HUDEP-2 (cell line): ENCODE measurements at regions not wholly inside any gene's neighbourhood (a gene's known extent, or its start where the extent isn't known, plus 50 kb on each side); places are given as distances from the start of the nearest gene placed in this dataset.

Experiments used
- DNase-seq, 76 experiments: peaks; one replicate each; lab custom pipeline; 2025; ENCODE audit not compliant: unreplicated experiment in 76 of 76; lab: John Stamatoyannopoulos, UW

DNA sequence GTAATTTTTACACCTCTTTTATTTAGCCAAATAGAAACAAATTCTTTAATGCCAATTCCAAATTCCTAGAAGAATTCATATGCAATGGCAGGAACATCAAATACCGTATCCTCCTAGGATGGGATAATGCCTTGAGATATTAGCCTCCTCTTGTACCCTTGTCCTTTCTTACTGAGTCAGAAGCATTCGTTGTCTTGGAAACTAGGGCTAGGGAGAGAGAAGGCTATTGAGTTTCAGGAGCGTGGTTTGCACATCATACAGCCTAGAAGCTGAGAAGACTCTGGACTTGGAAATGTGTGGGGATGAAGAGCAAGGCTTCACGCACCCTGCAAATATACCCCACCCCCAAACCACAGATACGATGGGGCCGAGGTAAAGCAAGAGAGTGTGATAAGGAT, 300.7 kb downstream of the SP3 start:
- DNase-seq: no peak

DNA sequence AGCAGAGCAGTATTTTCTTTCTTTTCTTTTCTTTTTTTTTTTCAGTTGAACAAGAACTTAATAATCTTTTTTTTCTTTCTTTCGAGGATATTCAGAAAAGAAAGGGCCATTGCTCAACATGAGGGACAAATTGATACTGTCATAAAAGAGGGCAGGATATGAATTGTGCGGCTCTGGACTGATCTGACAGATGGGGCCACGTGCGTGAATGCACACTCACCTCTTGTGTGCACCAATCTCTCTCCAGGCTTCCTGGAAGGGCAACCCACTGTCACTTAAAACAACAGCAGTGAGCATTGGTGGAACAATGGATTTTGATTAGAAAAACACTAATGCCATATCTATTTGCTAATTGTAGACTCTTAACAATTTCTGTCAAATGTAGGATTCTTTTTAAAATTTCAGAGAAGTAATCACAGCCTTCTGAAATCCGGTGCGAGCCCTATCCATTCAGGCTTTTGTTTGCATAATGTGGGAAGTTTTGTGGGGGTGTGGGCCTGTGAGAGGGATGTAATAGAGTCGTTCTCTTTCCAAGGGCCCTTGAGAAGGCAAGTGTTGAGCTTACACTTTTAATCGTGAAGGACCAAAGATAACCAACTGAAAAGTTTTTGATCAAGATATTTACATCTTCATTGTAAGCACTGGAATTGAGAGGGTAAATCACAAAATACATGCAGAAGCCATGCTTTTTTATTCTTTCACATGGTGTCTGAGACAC, 298.8 kb downstream of the SP3 start:
- DNase-seq: no peak

DNA sequence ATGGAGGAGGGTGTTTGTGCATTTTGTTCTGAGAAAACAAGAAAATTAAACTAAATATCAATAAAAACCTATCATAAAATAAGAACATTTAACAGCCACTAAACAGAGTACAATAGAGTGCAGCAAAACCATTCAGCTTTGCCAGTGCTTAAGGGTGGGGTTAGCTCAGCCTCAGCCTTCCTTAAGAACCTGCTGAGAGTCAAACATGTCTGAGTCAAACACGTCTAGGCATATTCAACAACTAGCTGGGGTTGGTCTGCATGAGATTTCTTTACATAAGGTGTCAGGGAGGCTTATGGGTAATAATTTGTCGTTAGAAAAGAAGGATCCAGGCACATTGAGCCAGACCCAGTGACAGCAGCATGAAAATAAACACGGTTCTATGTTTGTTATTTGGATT, 298.2 kb downstream of the SP3 start:
- DNase-seq: no peak

DNA sequence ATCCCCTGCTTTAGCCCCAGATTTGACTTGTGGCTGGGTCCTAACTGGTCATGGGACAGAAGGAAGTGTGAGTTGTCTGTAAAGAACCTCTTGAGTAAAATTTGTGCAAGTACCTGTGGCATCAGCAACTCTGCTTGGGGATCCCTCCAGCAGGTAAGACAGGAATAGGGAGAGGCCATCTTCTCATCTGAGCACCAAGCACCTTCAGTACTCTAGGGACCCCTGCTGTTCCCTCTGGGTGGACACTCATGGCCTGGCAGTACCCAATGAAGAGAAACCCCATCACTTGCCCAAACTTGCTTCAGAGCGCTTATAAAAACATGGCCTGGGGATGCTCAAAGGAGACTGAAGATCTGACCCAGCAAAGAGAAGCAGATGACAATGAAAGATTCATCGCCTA, 297.8 kb downstream of the SP3 start:
- no peak for DNase-seq

DNA sequence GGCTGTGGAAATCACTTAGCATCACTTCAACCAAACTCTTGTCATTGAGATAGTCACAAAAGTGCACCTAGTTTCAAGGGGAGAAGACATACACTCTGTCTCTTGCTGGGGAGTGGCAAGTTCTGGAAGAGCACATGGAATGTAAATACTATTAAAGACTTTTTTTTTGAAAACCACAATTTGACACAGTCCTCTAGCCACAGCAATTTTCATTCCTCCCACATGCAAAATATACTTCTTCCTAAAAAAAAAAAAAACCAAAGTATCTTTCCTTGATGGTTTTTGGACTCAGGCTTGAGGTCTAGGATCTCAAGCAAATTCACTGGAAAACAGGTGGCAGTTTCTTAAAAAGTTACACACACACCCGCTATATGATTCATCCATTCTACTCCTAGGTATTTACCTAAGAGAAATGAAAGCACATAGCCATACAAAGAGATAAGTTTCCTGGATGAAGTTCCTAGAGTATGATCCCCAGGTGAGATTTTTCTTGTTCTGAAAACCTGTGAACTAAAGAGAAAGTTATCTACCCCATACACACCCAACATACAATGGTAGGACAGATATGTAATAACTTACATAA, 295.8 kb downstream of the SP3 start:
- DNase-seq: no peak

DNA sequence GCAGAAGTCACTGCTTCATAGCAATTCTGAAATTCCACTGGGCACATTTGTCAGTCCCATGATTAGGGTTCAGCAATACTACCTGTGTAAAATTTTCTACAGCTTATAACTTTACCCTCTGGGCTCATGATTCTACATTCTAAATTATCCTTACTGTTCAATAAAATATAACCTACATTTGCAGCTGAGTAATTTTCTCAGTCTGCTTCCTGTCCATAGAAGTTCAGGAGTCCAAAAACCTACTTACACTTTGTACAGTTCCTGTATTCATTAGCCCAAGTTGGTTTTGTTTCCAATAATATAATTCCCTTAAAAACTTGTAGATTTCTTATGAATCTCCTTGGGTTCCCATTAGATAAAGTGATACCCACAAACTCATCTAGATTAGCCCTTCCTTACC, 295.3 kb downstream of the SP3 start:
- no peak for DNase-seq

DNA sequence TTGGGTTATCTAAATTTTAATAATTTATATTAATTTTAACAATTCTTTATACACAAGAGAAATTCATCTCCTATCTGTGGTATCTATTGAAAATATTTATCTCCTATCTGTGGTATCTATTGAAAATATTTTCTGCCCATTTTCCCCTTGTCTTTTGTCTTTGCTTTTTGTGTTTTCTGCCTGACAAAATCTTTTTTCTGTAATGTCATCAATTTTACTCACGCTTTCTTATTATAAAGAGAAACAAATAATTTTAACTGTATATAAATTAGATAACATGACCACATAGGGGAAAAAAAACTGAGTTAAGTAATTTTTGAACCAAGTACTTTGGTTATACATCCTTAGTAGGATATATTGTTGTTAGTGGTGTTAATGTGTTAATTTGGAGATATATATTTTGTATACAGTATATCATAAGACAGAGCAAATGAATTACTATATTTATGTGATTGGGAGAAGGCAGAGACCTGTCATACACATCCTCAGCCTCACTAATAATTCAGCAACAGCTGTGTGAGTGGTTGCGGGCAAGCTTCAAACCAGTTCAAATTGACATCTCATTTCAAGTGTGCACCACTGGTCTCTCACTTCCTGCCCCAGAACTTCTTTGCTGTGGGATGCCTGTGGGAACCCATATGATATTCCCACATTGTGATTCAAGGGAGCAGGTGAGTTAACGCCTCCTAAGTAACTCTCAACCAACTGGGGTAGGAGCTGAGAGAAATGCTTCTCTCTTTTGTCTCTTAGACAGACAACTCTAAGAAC, 292.4 kb downstream of the SP3 start:
- DNase-seq: no peak

DNA sequence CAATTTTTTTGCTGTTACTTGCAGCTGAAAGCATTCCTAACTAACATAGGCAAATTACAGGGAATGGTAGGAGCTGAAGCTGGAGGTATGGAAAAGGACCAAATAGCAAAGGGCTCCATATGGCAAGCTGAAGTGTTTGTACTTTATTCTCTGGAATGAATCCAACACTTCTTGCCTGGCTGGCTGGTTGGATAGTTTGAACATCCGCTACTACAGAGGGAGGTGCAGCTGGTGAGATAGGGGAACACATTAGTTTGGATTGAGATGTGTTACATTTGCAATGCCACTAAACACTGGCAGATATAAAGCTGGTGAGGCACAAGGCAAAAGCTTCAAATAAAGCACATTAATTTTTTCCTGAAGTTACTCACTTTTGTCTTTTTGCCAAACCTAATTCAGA, 291.5 kb downstream of the SP3 start:
- no peak for DNase-seq

DNA sequence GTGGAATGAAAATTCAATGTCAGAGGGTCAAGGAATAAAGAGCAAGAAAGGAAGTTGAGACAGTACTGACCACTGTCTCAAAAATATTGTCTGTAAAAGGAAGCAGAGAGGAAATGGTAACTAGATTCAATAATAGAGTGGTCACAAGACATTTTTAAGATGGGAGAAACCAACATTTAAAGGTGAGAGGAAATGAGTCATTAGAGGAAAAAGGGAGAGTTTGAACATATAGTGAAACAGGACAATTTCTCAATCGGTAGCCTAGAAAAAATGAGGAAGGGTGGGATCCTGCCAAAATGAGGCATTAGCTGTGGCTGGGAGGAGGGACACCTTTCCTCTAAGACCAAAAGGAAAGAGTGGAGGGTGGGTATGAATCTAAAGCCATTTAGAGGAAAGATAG, 288.5 kb downstream of the SP3 start:
- DNase-seq: no peak

DNA sequence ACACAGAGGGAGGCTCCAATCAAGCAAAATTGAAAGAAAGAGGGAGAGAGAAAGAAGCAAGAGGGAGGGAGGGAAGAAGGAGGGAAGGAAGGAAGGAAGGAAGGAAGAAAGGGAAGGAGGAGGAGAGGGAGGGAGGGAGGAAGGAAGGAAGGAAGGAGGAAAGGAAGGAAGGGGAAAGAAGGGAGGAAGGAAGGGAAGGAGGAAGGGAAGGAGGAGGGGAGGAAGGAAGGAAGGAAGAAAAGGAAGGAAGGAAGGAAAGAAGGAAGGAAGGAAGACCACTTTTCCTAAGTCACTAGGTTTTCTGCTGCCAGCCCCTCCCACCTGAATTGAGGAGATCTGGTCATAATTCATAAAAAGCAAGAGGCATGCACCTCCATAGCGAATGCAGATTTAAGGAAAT, 287.0 kb downstream of the SP3 start:
- no peak for DNase-seq

DNA sequence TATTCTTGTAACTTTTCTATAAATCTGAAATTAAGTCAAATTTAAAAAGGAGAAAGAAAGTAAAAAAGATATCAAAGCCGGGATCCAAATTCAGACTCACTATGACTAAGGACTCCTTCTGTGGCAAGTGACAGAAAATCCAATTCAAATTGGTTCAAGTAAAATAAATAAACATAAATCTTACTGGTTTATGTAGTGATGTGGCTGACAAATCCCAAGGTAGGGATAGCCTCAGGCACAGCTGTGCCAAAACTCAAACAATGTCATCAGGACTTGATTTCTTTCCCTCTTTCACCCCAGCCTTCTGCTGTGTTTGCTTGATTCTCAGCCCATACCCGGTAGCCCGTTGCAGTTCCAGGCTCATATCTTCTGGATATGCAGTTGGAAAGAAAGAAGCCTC, 284.6 kb downstream of the SP3 start:
- no peak for DNase-seq

DNA sequence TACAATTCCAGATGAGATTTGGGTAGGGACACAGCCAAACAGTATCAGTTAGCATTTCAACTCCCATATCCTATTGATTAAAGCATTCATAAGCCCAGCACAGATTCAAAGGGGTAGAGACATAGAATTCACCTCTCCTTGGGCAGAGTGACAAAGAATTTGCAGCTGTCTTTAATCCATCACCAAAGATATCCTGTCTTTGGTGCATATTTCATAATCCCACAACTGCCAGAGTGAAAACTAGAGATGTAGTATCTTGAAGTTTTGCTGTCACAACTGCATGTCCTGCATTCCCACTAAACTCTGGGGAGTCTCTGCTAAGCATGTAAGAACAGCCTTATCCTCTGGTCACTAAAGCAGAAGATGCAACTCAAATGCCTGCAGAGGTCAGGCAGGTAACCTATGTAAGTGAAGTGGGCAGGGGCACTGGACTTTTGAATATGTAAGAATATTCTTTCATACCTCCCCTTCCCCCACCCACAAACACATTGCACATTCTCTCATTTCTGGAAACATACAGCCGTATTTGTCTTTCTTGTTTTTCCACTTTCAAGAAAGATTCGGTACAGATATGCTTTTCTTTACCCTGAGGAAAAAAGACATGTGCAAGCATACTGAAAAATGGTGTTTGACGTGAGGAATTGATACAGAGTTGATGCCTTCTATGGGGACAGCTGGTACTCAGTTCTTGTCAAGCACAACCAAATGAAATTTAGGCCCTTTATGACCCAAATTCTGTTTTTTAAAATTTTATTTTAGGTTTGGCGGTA, 283.1 kb downstream of the SP3 start:
- no peak for DNase-seq

DNA sequence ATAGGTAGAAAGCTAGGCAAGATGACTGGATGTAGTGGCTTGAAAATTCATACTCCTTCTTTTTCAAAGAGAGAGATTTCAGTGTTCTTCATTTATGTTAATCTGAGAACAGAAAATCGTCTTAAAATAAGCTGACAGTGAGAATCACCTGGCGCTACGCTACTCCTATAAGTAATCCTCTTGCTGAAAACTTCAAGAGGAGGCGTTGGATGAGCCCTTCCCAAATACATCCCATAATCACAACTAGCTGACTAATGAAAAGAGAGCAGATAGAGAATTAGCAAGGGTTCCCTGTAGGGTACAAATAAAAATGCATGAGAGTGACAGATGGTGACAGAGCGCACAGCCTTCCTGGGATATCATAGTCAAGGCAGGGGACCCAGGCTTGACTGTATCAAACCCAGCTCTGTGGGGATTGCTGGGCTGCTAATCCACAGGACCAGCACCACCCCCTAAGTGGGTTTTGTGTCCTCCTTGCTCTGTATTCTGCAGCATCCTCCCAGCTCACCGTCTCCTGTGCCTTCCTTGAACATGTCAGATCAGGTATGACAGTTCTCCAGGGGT, 280.2 kb downstream of the SP3 start:
- DNase-seq: no peak

DNA sequence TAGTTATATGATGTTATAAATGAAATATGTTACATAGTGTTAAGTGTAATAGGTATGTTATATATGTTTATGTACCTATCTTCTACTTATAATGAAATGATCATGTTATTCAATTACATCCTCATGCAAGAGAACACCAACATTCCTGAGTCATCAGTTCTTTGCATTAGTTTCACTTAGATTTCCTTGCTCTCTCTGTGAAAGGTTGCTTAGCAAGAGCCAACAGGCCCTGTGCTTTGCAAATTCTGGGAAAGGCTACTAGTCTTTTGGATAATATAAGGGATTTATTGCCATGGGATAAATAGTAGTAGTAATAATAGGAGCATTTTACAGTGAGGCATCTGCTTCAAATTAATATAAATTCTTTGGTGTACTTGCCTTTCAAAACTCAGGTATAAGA, 274.8 kb downstream of the SP3 start:
- no peak for DNase-seq

DNA sequence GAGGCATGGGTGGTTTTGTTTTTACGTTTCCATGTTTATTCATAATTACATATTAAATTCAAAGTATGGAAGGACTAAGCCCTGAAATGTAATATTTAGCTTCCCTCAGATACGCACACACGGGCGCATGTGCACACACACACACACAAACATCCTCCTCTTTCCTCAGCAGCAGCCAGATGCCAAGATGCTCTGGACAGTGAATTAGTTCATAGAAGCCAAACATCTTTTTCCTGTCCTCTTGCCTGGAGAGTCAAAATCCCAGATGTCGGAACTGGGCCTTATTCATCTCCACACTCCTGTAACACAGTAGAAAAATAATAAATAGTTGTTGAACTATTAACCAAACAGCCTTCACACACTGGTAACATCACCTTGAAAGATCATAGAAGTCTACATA, 273.1 kb downstream of the SP3 start:
- no peak for DNase-seq

DNA sequence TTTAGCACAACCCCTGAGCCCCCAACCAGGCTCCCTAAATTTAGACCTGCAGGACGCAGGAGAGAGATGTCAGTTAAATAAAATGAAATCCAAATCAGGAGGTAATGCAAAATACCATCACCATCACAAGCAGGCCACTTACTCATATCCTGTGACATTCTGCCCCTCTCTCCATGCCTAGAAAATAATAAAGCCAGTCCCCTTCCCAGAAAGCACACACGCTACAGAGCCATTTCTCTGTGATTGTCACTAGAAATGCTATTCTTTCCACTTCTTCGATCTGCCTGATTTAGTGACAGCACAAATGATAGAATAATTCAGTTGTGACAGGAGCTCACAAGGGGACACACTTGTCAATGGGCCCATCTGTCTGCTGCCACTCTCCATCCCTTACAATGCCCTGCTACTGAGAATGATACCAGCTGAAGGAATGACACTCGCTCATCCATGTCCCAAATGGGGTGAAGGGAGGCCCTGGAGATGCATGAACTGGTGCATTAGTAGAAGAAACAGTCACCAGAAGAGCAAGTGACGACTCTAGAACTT, 272.1 kb downstream of the SP3 start:
- DNase-seq: no peak

DNA sequence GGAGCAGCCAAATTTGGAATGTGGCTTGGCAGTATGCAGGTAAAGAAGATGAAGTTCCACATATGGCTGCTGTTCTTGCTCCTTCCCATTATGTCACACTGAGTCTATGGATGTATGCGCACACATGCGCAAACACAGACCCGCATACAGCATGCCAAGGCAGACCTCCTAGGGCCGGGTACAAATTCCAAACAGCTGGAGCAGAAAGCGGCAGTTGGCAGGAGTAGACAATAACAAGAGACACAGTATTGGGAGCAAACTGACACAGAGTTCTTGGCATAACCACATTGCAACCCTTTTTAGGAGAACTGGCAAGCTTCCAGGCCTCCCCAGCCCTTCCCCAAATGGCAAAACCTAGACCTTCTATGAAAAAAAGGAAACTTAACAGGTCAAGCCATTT, 268.9 kb downstream of the SP3 start:
- no peak for DNase-seq

DNA sequence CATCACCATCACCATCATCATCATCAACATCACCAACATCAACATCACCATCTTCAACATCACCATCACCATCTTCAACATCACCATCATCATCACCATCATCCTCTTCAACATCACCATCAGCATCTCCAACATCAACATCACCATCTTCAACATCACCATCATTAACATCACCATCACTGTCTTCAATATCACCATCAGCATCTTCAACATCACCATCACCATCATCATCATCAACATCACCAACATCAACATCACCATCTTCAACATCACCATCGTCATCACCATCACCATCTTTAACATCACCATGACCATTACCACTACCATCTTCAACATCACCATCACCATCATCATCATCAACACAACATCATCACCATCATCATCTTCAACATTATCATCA, 267.2 kb downstream of the SP3 start:
- DNase-seq: no peak

DNA sequence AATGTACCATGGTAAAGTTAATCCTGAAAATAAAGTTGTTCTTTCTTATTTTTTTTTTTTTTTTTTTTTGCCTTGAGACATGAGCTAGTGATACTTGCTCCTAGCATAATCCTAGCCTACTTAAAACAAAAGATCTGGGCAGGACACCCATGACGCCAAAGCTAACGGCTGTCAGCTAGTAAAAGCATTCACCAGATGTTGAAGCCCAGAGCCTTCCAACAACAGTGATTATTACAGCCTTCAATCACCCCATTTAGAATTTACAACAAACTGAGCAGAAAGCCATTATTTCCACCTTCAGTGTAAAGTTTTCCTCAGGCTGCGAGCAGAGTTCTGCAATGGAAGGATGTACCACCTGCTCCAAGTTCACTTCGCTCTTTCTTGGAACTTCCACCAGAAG, 259.5 kb downstream of the SP3 start:
- DNase-seq: no peak

DNA sequence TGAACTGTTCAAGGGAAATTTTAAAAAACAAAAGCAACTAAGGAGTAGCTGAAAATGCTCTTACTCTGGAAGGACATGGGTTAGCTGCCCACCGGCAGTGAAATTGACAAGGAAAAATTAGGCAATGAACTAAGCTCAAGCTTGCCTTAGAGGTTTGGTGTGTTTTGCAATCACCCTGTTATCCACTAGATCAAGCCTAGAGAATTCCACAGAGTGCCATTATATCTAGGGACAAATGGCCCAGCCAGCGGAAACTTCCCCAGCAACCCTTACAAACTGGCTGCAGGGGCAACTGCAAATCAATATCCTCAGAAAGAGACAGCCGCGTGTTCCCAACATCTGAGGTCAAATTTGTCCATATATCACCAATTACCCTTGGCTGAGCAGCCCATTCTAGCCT, 258.2 kb downstream of the SP3 start:
- DNase-seq: no peak

DNA sequence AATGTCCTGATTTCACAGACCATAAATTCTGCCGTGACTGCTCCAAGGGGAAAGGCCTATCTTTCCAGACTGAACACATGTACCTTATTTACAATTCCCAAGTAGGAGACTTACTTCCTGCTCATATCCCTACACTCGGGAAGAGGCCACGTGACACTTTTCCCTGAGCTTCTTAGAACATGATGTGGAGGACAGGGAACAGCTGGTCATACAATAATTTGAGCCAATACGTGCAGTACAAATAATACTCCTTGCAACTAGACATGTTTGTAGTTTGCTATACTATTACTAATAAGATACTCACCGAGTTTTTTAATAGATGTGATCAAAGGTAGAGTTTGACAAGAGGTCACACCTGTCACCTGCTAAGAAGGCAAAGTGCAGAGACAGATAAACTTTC, 256.4 kb downstream of the SP3 start:
- no peak for DNase-seq
